SK-N-SH treated with all-trans-retinoic acid at 6 μM for 48 hours (cell line): ENCODE measurements at regions not wholly inside any gene's neighbourhood (a gene's known extent, or its start where the extent isn't known, plus 50 kb on each side); places are given as distances from the start of the nearest gene placed in this dataset.

Source experiments
- ATAC-seq: fragments of 200-7000 bp; cut with Tn5 transposase; 3 replicates; pipeline ENCODE4 v1.9.1; 2020; ENCODE audit warnings: mild to moderate bottlenecking, moderate library complexity
- ARNTL ChIP-seq: fragments of 450-650 bp; formaldehyde crosslinking; IDR thresholded peaks from 2 replicates; pipeline ENCODE4 v1.5.0; 2020; ENCODE audit warnings: low read depth, mild to moderate bottlenecking, moderate library complexity, borderline replicate concordance
- BACH2 ChIP-seq: fragments of 250-450 bp; sonication (Bioruptor Pico); IDR thresholded peaks from 2 replicates; pipeline ENCODE4 v1.9.0; 2021; ENCODE audit warnings: mild to moderate bottlenecking, borderline replicate concordance
- ESRRG ChIP-seq: fragments of 250-450 bp; sonication (Bioruptor Pico); IDR thresholded peaks from 2 replicates; pipeline ENCODE4 v1.6.1; 2021; ENCODE audit warnings: mild to moderate bottlenecking
- GLIS3 ChIP-seq: fragments of 250-450 bp; sonication (Bioruptor Pico); IDR thresholded peaks from 2 replicates; pipeline ENCODE4 v1.5.0; 2020; ENCODE audit warnings: mild to moderate bottlenecking, moderate library complexity
- ISL1 ChIP-seq: fragments of 250-450 bp; sonication (Bioruptor Pico); IDR thresholded peaks from 2 replicates; pipeline ENCODE4 v2.1.2; 2022; ENCODE audit warnings: mild to moderate bottlenecking, moderate library complexity
- OSR1 ChIP-seq: fragments of 250-450 bp; sonication (Bioruptor Pico); IDR thresholded peaks from 2 replicates; pipeline ENCODE4 v1.8.0; 2022; ENCODE audit warnings: moderate library complexity, mild to moderate bottlenecking, inconsistent platforms
- PPARA ChIP-seq: fragments of 250-450 bp; sonication (Bioruptor Pico); IDR thresholded peaks from 2 replicates; pipeline ENCODE4 v1.5.0; 2020; ENCODE audit warnings: mild to moderate bottlenecking, borderline replicate concordance
- RARB ChIP-seq: fragments of 250-450 bp; sonication (Bioruptor Pico); IDR thresholded peaks from 2 replicates; pipeline ENCODE4 v1.8.0; 2021; ENCODE audit warnings: mild to moderate bottlenecking, moderate library complexity
- SNAI2 ChIP-seq: fragments of 250-450 bp; sonication (Bioruptor Pico); IDR thresholded peaks from 2 replicates; pipeline ENCODE4 v1.5.0; 2020; ENCODE audit warnings: mild to moderate bottlenecking, moderate library complexity
- TCF4 ChIP-seq: fragments of 250-450 bp; sonication (Bioruptor Pico); IDR thresholded peaks from 2 replicates; pipeline ENCODE4 v1.8.0; 2021; ENCODE audit warnings: mild to moderate bottlenecking, moderate library complexity, borderline replicate concordance
- TOX ChIP-seq: fragments of 250-450 bp; sonication (Bioruptor Pico); IDR thresholded peaks from 2 replicates; pipeline ENCODE4 v1.8.0; 2021; ENCODE audit warnings: mild to moderate bottlenecking, moderate library complexity, borderline replicate concordance
- ZC3H10 ChIP-seq: fragments of 250-450 bp; sonication (Bioruptor Pico); IDR thresholded peaks from 2 replicates; pipeline ENCODE4 v1.5.1; 2021; ENCODE audit warnings: mild to moderate bottlenecking, moderate library complexity
- ZFP3 ChIP-seq: fragments of 250-450 bp; sonication (Bioruptor Pico); IDR thresholded peaks from 2 replicates; pipeline ENCODE4 v1.5.0; 2020; ENCODE audit warnings: mild to moderate bottlenecking, moderate library complexity
- ZFP30 ChIP-seq: fragments of 450-650 bp; formaldehyde crosslinking; IDR thresholded peaks from 2 replicates; pipeline ENCODE4 v1.5.0; 2022; ENCODE audit warnings: mild to moderate bottlenecking, moderate library complexity
- ZNF565 ChIP-seq: fragments of 450-650 bp; formaldehyde crosslinking; conservative IDR thresholded peaks from 2 replicates; pipeline ENCODE4 v1.5.0; 2020; ENCODE audit warnings: low read depth, mild to moderate bottlenecking, moderate library complexity
- ZNF70 ChIP-seq: fragments of 450-650 bp; formaldehyde crosslinking; IDR thresholded peaks from 2 replicates; pipeline ENCODE4 v1.5.0; 2020; ENCODE audit warnings: mild to moderate bottlenecking, moderate library complexity
- ZNF8 ChIP-seq: fragments of 450-650 bp; formaldehyde crosslinking; IDR thresholded peaks from 2 replicates; pipeline ENCODE4 v1.5.0; 2020; ENCODE audit warnings: mild to moderate bottlenecking, moderate library complexity
- TF ChIP-seq, protein P1 (sequence below): fragments of 250-450 bp; sonication (Bioruptor Pico); IDR thresholded peaks from 2 replicates; pipeline ENCODE4 v1.5.1; 2021; ENCODE audit warnings: mild to moderate bottlenecking, moderate library complexity
- TF ChIP-seq, protein P2 (sequence below): fragments of 250-450 bp; sonication (Bioruptor Pico); IDR thresholded peaks from 2 replicates; pipeline ENCODE4 v1.8.0; 2020; ENCODE audit warnings: mild to moderate bottlenecking, moderate library complexity, borderline replicate concordance
- TF ChIP-seq, protein P3 (sequence below): fragments of 250-450 bp; sonication (Bioruptor Pico); IDR thresholded peaks from 2 replicates; pipeline ENCODE4 v1.5.0; 2020; ENCODE audit warnings: mild to moderate bottlenecking, moderate library complexity
- TF ChIP-seq, protein P4 (sequence below): fragments of 250-450 bp; sonication (Bioruptor Pico); IDR thresholded peaks from 2 replicates; pipeline ENCODE4 v1.5.1; 2020; ENCODE audit warnings: low read depth, mild to moderate bottlenecking, moderate library complexity

- no peak for ATAC-seq
- no peak for TF ChIP-seq OSR1
- TF ChIP-seq, protein P1, sequence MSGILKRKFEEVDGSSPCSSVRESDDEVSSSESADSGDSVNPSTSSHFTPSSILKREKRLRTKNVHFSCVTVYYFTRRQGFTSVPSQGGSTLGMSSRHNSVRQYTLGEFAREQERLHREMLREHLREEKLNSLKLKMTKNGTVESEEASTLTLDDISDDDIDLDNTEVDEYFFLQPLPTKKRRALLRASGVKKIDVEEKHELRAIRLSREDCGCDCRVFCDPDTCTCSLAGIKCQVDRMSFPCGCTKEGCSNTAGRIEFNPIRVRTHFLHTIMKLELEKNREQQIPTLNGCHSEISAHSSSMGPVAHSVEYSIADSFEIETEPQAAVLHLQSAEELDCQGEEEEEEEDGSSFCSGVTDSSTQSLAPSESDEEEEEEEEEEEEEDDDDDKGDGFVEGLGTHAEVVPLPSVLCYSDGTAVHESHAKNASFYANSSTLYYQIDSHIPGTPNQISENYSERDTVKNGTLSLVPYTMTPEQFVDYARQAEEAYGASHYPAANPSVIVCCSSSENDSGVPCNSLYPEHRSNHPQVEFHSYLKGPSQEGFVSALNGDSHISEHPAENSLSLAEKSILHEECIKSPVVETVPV (CRISPR knock-in tag) = no peak
- TF ChIP-seq ZFP3 = no peak
- TF ChIP-seq BACH2 = no peak
- TF ChIP-seq, protein P2, sequence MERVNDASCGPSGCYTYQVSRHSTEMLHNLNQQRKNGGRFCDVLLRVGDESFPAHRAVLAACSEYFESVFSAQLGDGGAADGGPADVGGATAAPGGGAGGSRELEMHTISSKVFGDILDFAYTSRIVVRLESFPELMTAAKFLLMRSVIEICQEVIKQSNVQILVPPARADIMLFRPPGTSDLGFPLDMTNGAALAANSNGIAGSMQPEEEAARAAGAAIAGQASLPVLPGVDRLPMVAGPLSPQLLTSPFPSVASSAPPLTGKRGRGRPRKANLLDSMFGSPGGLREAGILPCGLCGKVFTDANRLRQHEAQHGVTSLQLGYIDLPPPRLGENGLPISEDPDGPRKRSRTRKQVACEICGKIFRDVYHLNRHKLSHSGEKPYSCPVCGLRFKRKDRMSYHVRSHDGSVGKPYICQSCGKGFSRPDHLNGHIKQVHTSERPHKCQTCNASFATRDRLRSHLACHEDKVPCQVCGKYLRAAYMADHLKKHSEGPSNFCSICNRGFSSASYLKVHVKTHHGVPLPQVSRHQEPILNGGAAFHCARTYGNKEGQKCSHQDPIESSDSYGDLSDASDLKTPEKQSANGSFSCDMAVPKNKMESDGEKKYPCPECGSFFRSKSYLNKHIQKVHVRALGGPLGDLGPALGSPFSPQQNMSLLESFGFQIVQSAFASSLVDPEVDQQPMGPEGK (CRISPR knock-in tag) = no peak
- TF ChIP-seq ZNF565 (CRISPR knock-in tag) = no peak
- TF ChIP-seq TCF4 = no peak
- no peak for TF ChIP-seq RARB (CRISPR knock-in tag)
- TF ChIP-seq SNAI2 = no peak
- no peak for TF ChIP-seq TOX (CRISPR knock-in tag)
- TF ChIP-seq ZFP30 (CRISPR knock-in tag) = no peak
- no peak for TF ChIP-seq PPARA (CRISPR knock-in tag)
- TF ChIP-seq, protein P3, sequence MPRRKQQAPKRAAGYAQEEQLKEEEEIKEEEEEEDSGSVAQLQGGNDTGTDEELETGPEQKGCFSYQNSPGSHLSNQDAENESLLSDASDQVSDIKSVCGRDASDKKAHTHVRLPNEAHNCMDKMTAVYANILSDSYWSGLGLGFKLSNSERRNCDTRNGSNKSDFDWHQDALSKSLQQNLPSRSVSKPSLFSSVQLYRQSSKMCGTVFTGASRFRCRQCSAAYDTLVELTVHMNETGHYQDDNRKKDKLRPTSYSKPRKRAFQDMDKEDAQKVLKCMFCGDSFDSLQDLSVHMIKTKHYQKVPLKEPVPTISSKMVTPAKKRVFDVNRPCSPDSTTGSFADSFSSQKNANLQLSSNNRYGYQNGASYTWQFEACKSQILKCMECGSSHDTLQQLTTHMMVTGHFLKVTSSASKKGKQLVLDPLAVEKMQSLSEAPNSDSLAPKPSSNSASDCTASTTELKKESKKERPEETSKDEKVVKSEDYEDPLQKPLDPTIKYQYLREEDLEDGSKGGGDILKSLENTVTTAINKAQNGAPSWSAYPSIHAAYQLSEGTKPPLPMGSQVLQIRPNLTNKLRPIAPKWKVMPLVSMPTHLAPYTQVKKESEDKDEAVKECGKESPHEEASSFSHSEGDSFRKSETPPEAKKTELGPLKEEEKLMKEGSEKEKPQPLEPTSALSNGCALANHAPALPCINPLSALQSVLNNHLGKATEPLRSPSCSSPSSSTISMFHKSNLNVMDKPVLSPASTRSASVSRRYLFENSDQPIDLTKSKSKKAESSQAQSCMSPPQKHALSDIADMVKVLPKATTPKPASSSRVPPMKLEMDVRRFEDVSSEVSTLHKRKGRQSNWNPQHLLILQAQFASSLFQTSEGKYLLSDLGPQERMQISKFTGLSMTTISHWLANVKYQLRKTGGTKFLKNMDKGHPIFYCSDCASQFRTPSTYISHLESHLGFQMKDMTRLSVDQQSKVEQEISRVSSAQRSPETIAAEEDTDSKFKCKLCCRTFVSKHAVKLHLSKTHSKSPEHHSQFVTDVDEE = no peak
- no peak for TF ChIP-seq ZNF8 (CRISPR knock-in tag)
- TF ChIP-seq ISL1 (CRISPR knock-in tag) = no peak
- no peak for TF ChIP-seq ARNTL (CRISPR knock-in tag)
- no peak for TF ChIP-seq GLIS3
Measured at GRCh38 chr10:121049923-121050322, 198.8 kb downstream of the WDR11 start.

- TF ChIP-seq ARNTL (CRISPR knock-in tag) = no peak
- TF ChIP-seq RARB (CRISPR knock-in tag) = no peak
- TF ChIP-seq SNAI2 = no peak
- TF ChIP-seq ZFP30 (CRISPR knock-in tag) = no peak
- no peak for TF ChIP-seq GLIS3
- no peak for TF ChIP-seq ZFP3
- TF ChIP-seq ZNF8 (CRISPR knock-in tag) = no peak
- TF ChIP-seq BACH2 = no peak
- no peak for TF ChIP-seq ZNF70
- no peak for TF ChIP-seq ZC3H10 (CRISPR knock-in tag)
- TF ChIP-seq, protein P4, sequence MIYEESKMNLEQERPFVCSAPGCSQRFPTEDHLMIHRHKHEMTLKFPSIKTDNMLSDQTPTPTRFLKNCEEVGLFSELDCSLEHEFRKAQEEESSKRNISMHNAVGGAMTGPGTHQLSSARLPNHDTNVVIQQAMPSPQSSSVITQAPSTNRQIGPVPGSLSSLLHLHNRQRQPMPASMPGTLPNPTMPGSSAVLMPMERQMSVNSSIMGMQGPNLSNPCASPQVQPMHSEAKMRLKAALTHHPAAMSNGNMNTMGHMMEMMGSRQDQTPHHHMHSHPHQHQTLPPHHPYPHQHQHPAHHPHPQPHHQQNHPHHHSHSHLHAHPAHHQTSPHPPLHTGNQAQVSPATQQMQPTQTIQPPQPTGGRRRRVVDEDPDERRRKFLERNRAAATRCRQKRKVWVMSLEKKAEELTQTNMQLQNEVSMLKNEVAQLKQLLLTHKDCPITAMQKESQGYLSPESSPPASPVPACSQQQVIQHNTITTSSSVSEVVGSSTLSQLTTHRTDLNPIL = no peak
- no peak for TF ChIP-seq OSR1
- no peak for TF ChIP-seq TCF4
- no peak for TF ChIP-seq PPARA (CRISPR knock-in tag)
- TF ChIP-seq ESRRG (CRISPR knock-in tag) = no peak
- TF ChIP-seq, protein P2 (CRISPR knock-in tag) = no peak
- no peak for TF ChIP-seq ISL1 (CRISPR knock-in tag)
- TF ChIP-seq, all 23 proteins: peak for 0
- ATAC-seq = no peak
Measured at GRCh38 chr10:121051171-121051570, 200.0 kb downstream of the WDR11 start.

DNA sequence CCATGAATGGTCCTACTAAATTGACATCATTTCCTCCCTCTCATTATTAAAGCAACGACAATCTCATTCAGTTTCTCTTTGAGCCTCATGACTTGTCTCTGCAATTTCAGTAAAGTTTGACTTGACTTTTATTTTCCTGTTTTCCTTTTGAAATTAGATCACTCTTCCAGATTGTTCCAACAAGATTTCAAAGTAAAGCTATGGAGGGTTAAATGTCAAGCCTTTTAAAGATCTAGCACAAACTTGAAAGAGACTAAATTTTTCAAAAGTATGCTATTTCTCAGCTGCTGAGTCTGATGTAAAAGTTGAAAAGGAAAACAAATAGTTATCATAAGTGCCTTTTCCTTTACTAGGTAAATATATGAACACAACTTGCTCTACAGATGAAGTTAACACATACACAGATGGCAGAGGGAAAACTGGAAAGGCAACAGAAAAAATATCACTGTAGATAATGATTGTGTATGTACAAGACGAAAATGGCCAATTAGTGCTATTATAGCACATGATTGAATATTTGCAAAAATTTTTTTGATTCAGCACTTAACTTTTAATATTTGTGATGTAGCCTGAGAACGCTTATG, 200.6 kb downstream of the WDR11 start:
- ATAC-seq = no peak
- no peak for TF ChIP-seq BACH2
- no peak for TF ChIP-seq ZFP30 (CRISPR knock-in tag)
- TF ChIP-seq, protein P4 = no peak
- no peak for TF ChIP-seq ZNF565 (CRISPR knock-in tag)
- TF ChIP-seq, protein P2 (CRISPR knock-in tag) = no peak
- no peak for TF ChIP-seq ZFP3
- TF ChIP-seq ISL1 (CRISPR knock-in tag) = no peak
- TF ChIP-seq OSR1 = no peak
- TF ChIP-seq, protein P1 (CRISPR knock-in tag) = no peak
- no peak for TF ChIP-seq PPARA (CRISPR knock-in tag)
- TF ChIP-seq RARB (CRISPR knock-in tag) = no peak
- no peak for TF ChIP-seq TOX (CRISPR knock-in tag)
